Midbrain (tissue), 1 donor: ENCODE measurements at regions not wholly inside any gene's neighbourhood (a gene's known extent, or its start where the extent isn't known, plus 50 kb on each side); places are given as distances from the start of the nearest gene placed in this dataset.

Experiments used
- DNase-seq: peaks from one replicate; lab custom pipeline; 2025; lab: John Stamatoyannopoulos, UW

DNA sequence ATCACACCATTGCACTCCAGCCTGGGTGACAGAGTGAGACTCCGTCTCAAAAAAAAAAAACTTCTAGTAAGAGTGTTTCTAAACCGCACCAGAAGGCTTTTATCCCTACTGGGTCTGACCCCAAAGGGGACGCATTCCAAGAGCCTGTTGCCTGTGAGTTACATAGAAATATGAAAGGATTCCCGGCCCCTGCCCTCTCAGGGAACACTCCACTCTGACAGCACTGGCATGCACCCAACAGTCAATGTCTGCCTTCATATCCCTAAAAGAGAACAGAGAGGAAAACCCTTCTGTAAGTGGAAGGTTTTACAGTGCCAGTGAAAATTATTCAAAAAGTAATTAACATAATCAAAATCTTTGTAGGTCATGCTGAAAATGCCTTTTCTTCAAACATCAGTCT lies 117.1 kb upstream of the PTPRT start:
- DNase-seq, result no peak

DNA sequence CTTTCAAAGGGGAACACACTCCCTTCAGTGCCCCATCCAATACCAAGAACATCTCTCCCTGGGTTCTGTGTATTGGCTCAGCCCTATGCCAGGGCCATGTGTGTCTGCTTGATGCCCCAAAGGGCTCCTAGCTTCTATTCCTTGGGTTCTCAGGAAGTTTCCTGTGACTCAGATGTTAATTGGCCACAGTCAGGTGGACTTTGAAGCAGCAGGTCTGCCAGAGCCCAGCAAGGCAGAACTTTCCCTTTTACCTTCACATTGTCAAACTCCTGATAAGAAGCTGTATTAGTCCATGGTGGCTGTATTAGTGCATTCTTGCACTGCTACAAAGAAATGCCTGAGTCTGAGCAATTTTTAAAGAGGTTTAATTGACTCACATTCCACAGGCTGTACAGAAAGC lies 116.0 kb upstream of the PTPRT start:
- DNase-seq, result no peak

DNA sequence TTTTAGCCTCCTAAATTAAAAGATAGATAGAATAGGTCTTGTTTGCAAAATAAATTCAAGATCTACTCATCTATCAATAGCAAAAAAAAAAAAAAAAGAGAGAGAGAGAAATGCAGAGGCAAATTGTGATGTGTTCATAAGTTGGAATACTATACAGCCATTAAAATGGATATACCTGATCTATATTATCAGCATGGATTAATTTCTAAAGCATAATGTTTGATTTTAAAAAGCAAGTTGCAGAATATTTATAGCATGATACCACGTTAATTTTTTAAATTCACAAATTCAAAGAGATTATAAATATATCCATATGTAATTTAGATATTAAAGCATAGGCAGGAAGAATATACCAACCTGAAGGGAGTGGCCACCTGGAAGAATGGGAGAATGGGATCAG lies 114.9 kb upstream of the PTPRT start:
- DNase-seq, result no peak

DNA sequence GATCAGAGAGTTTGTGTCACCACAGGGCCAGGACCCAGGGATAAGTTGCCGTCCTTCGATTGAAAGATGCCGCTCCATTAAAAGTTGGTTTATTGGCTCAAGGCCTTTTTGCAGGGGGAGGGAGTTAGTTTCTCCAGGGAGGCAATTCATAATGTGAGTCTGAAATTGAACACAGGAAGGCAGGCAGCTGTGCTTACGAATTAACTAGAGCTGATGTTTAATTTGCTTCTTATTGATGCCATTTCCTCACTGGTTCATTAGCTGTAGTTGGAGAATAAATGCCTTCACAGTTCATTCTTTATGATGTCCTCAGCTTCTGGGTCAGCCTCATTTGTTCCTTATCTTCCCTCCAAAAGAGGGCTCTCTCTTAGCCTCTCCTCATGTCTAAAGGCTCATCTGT lies 113.2 kb upstream of the PTPRT start:
- no peak for DNase-seq

DNA sequence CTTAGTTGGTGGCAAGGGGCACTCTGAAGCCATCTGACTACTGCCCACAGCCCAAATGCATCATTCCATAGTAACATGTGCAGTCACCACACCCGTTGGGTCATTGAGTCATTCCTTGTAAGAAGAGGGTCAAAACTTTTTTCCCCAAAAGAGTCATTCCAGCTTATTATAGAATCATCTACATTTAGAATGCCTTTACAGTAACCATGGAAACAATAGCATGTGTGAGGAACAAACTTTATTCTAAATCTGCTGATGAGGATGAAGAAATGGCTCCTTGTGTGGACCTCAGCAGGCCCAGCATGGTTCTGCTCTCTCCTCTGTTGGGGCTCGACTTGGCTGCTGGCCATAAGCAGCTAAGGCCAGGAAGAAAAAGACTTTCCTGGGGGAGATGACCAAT lies 111.2 kb upstream of the PTPRT start:
- no peak for DNase-seq

DNA sequence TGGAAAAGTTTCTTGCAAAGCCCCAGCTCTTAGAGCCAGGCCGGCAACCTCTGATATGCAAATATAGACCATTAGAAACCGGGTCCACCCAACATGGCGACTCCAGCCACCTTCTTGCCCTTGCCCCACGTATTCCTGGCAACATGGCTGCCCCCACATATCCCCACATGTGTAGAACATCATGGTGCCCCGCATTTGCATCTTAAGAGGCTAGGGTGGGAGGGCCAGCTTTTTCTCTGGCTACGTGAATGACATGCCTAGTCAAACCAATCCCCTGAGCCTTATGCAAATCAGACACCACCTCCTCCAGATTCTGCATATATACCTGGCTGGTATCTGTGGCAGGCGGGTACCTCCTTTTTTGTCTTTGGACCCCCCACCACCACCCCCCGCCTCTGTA lies 106.1 kb upstream of the PTPRT start:
- DNase-seq, result no peak

DNA sequence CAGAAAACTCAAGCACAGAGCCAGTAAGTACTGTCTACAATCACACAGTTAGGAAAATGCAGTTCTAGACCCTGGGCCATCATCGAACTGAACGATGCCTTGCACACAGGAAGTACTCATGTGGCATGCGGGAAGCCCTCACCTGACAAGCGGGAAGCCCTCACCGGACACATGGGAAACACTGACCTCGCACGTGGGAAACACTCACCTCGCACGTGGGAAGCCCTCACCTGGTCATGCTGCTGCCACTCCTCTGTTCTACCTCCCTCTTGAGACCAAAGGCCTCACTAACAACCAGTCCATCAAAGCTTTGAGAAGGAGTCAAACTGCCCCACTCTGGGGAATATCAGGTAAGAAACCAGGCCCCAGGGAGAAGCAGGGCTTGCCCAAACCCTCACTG lies 105.6 kb upstream of the PTPRT start:
- no peak for DNase-seq

DNA sequence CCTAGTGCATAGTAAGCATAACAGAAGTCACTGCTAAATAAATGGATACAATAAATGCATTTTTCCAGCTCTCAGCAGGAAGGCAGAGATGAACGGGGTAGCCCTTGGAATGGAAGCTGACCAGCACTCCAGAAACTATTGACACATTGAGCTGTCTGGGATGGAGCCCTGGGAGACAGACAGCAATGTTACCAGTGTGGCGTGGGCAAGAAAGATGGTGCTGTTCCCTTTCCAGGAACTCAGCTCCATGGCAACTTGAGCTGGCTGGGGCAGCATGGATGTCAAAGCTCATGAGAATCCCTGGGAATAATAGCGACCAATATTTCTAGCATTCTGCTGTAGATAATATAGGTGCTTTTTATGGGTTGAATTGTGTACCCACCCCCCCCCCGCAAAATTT lies 104.3 kb upstream of the PTPRT start:
- peak; percentile 4 for DNase-seq

DNA sequence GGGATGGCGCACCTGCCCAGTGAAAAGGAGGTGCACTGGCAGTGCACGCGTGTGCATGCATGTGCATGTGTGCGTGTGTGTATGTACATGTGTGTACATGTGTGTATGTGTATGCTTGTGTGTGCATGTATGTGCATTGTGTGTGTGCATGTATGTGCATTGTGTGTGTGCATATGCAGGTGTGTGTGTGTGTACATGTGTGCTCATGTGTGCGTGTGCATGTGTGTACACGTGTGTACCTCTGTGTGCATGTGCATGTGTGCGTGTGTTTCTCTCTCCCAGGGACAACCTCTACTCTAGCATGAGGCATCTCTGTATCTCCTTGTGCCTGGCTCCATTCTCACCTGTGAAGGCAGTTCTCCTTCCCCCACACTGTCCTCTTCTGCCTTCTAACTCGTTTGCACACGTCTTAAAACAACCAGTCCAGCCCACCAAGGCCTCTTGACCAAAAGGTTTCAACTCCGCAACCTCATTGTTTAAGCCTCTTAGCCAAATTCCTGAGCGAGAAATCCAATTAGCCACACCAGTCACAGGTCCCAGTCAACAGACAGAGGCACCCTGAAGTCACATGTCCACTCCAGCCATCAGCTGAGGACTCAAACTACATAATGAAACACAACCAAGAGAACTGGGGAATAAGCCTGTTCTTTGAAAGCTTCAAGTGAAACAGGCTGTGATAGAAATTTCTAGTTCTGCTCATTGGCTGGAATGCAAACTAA lies 103.5 kb upstream of the PTPRT start:
- DNase-seq, result no peak

DNA sequence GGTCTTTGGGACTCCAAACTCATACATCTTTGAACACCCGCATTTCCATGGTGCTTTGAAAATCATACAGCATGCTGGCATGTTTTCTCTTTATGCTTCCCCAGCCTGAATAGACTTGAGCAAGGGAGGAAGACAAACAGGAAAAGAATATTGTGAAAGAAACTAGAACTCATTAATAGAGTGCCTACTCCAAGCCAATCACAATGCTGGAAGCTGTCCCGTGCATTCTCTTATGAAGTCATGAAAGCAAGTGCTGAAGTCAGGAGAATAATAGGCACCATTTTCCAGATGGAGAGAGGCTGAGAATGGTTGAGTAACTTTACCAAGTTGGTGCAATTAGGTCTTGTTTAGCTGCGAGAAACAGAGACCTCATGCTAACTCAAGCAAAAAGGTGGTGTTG lies 102.5 kb upstream of the PTPRT start:
- DNase-seq, result no peak

DNA sequence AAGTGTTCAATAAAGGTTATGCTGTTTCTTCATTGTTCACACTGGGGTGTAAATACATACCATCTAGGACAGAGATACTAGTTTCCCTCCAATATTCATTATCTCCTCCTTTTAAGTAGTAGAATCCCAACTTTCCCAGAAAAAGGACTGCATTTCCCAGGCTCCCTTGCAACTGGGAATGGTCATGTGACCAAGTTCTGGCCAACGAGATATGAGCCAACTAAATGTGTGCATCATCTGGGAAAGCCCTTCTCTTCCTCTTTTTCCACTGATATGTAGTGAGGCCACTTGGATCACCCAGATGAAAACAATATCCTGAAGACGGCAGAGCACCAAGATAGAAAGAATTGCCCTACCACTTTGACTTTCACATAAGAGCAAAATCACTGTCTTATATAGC lies 97.9 kb upstream of the PTPRT start:
- no peak for DNase-seq

DNA sequence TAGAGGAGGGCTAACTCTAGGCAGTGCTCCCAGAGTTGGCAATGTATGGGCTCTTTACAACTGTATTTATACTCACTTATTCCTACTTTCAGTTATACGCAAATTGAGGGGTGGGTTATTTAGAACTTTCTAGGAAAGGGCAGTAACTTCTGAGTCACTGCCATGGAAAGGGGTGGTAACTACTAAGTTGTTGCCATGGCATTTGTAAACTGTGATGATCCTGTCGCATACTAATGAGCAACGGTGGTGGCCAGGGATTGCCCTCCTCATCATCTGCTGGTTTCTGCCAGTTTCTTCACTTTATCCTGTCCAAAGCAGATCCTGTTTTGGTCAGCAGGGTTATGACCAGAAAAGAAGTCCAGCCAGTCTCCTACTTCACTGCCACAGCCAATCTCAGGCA lies 95.5 kb upstream of the PTPRT start:
- no peak for DNase-seq

DNA sequence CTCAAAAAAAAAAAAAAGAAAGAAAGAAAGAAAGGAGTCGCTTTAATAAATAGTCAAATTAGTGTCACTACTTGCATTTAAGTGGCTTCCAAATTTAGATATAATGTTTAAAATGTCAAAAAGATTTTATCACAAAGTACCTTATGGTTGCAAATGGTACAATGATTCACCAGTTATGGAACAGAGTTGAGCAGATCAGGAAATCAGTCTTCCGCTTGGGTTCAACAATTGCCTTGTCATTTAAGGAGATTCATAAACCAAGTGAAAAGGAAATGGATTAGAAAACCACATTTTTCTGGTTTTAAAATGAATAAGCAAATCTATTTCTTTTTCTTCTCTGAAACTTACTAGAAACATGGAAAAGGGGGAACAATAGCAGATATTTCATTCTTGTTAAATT lies 94.8 kb upstream of the PTPRT start:
- DNase-seq, result no peak

DNA sequence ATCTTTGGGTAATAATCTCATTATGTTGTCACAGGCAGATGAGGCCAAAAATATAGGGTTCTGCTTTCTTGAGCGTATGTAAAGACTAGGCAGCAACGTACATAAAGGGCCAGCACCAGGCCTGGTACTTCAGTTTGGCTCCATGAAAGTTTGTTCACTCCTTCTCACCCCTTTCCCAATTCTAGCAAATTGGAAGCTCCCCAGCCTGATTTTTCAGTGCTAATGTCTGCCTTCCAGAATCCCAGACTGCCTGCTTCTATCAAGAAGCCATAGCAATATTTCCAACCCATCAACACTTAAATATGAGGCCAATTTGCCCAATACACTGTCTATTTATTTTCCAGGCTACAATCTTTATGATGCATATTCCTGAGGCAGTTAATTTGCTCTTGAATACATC lies 93.4 kb upstream of the PTPRT start:
- no peak for DNase-seq

DNA sequence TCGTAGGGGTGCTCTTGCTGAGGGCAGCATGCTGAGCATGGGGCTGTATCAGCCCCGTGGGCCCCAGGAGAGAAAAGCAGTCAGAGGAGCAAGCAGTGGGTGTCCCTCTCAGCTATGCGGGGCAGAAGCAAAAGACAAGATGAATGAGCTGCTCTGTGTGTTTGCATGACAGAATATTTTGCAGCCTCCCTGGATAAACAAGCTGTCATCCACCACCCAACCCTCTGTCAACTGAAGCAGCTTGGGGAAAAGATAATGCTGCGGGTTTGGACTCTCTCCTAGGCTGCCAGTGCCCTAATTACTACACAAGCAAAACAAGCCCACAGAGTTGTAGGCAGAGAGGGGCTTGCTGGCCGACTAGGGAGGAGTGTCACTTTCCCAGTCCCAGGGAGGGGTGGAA lies 82.3 kb upstream of the PTPRT start:
- DNase-seq, result no peak

DNA sequence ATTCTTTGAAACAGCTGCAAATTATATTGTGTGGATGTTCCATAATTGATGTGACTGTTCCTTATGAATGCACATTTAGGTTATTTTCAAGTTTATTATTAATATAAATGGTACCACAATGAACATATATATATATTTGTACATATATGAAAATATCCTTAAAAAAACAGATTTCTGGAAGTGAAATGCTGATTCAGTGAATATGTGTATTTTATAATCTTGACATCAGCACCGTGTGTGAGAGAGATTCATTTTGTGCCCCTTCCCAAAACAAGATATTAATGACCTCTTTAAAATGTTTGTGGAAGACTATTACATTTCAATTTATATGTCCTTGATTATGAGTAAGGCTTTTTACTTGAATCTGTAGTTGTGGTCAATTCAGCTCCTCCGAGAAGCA lies 75.7 kb upstream of the PTPRT start:
- DNase-seq, result no peak

DNA sequence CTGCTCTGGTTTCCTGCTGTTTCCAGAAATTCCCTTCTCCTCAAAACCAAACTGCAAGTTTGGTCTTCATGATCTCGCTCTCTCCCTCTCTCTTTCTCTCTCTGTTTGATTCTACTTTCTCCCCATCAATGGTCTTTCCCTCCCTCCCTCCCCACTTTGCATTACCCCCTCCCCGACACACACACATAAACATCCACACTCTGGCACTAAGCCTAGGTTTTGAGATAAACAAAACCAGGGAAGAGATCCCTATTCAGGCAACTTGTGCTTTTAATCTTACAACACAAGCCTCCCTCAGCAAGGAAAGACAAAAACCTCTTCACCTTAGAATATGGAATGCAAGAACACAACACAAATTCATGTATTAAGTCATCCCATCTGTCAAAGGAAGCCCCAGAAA lies 73.5 kb upstream of the PTPRT start:
- no peak for DNase-seq

DNA sequence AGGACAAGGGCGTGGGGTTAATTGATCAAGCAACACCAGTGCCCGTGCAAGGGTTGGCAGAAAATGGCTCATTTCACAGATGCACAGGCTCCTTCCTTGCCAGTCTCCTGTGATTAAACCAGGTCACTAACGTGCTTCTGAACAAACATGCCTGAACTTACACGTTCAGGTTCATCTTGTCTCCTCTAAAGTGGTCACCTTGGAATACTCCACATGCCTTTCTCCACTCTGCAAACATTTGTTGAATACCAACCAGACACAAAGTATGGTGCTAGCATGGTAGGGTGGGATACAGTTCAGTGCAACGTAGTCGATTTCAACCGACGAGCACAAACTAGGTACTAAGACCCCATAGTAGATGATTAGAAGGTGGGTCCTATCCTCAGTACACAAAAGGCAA lies 72.6 kb upstream of the PTPRT start:
- DNase-seq, result no peak

DNA sequence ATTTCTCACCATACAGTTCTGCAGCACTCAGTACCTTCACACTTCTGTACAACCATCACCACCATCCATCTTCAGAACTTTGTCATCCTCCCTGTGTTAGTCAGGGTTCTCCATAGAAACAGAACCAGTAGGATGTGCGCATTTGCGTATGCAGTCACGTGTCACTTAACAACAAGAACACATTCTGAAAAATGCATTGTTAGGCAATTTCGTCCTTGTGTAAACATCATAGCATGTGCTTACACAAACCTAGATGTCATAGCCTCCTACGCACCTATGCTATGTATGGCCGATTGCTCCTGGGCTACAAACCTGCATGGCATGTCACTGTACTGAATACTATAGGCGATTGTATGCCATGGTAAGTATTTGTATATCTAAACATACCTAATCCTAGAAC lies 66.2 kb upstream of the PTPRT start:
- DNase-seq, result no peak

DNA sequence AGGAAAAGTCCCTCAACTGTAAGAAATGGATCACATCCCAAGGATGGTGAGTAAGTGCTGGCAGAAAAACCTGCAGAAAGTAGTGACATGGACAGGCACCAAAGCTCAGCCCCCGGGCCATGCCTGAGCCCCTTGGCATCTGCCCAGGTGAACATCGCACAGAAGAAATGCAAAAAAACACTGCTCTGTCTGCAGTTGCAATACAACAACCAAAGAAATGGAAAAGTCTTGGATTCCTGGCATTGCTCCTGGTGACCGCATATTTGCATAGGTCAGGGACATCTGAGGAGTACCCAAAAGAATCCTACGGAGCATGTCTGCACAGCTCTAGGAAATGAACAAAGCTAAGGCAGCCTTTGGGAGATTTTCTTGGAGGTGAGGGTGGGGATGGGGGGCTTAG lies 63.1 kb upstream of the PTPRT start:
- DNase-seq, result no peak

DNA sequence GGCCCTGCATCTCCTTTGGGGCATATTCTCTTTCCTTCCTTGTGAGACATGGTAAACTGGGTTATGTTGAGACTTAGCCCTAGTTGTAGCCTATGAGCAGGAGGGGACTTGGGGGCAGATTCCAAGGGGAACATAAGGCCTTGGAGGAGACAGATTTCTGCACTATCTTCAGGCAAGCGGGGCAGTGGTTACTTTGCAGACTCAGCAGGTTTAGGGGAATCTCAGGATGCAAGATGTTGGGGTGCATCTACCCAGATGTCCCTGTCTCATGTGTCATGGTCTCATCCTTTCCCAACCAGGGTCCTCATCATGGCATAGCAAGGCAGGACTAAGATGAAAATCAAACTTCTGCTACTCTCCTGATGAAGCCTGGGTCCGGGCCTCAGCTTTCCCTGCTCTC lies 58.6 kb upstream of the PTPRT start:
- DNase-seq, result no peak

DNA sequence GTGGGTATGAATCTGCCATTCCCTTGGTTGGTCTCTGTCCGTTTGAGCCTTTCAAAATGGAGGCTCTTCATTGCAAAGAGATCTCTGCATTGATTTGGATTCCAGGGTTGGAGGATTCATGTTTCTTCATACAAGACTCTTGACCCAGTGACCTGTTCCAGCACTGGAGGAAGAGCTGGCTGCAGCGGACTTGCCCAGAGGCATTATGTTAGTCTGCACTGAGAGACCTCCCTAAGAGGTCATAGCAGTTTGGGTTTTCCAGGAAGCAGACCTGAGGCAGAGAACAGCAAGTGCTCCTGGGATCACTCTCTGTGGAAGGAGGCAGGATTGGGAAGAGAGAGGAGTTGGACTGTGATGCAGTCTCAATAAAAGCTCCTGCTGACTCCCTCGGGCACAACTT lies 57.7 kb upstream of the PTPRT start:
- no peak for DNase-seq

DNA sequence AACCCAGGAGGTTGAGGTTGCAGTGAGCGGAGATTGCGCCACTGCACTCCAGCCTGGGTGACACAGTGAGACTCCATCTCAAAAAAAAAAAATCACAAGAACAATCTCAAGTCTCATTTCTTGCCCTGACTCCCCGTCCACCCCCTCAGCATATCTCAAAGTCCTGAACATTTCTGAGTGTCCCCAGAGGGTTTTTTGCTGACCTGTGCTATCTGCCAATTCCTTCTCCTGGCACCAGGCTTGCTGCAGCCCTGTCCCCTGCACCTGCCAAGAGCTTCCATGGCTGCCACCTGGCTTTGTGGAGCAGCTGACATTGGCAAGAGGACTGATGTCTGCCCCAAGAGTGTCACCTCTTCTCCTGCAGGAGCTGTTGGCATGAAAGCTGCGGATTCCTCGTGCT lies 54.9 kb upstream of the PTPRT start:
- DNase-seq, result no peak

DNA sequence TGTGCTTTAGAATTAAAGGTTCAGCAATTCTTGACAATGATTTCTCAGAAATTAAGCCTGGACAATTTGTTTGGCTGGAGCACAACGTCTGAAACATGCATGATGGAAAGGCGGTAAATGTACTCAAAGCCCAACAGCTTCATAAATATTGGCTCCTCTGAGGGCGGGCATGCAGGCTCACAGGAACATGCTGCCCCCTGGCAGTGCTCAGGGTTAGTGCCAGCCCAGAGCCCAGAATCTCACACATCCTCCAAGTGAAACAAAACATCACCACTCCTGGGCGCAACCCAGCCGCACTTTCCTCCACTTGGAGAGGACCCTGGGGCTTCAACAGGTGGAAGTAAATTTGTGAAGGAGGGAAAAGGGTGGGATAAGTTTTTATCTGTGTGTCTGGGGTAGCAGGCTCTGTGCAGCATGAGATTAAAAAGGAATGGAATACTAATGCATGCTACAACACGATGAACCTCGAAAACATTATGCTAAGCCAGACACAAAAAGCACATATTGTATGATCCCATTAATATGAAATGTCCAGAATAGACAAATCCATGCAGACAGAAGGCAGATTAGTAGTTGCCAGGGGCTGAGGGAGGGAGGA lies 54.1 kb upstream of the PTPRT start:
- DNase-seq, result peak; percentile 37
